Loucy (cell line): ENCODE measurements at regions not wholly inside any gene's neighbourhood (a gene's known extent, or its start where the extent isn't known, plus 50 kb on each side); places are given as distances from the start of the nearest gene placed in this dataset.

Experiments
- EZH2phosphoT487 ChIP-seq: fragments of 200-600 bp; IDR thresholded peaks from 2 replicates; pipeline ENCODE4 v1.6.1; 2018; ENCODE audit warnings: antibody characterized with exemption, mild to moderate bottlenecking, moderate library complexity, borderline replicate concordance
- TF ChIP-seq, protein P1 (sequence below): fragments of 200-600 bp; sonication (generic); conservative IDR thresholded peaks from 2 replicates; pipeline ENCODE4 v1.5.1; 2014; ENCODE audit warnings: mild to moderate bottlenecking, antibody characterized with exemption, low read length

DNA sequence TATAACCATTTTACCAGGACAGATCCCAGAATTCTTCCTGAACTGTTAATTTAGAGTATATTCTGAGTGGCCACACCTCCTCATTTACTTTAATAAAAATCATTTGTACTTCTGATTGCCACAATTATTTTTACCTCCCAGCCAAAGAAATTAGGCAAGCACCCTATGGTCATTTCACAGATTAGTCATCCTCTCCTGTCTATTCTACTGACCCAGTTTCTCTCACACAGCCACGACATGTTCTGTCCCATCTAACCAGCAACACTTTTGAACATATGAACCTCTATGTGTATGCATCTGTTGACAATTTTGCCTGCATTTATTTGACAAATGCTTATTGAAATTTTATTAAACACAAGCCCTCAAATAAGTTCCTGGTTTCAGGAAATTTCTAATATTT is 202.6 kb upstream of the STXBP5 start:
- TF ChIP-seq, protein P1, sequence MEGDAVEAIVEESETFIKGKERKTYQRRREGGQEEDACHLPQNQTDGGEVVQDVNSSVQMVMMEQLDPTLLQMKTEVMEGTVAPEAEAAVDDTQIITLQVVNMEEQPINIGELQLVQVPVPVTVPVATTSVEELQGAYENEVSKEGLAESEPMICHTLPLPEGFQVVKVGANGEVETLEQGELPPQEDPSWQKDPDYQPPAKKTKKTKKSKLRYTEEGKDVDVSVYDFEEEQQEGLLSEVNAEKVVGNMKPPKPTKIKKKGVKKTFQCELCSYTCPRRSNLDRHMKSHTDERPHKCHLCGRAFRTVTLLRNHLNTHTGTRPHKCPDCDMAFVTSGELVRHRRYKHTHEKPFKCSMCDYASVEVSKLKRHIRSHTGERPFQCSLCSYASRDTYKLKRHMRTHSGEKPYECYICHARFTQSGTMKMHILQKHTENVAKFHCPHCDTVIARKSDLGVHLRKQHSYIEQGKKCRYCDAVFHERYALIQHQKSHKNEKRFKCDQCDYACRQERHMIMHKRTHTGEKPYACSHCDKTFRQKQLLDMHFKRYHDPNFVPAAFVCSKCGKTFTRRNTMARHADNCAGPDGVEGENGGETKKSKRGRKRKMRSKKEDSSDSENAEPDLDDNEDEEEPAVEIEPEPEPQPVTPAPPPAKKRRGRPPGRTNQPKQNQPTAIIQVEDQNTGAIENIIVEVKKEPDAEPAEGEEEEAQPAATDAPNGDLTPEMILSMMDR, result no peak
- no peak for TF ChIP-seq EZH2phosphoT487
